Hematopoietic multipotent progenitor cell treated with erythropoietin and hydrocortisone succinate and interleukin-3 and kit ligand, for 15 days (in vitro differentiated cells): ENCODE measurements at regions not wholly inside any gene's neighbourhood (a gene's known extent, or its start where the extent isn't known, plus 50 kb on each side); places are given as distances from the start of the nearest gene placed in this dataset.
A peak's percentile ranks its signal among the peaks of the same experiment; 100 is the strongest.

ENCODE experiments used
- DNase-seq: peaks from one replicate; pipeline ENCODE4 v3.0.0-alpha.2; 2015; ENCODE audit warnings: low spot score

DNA sequence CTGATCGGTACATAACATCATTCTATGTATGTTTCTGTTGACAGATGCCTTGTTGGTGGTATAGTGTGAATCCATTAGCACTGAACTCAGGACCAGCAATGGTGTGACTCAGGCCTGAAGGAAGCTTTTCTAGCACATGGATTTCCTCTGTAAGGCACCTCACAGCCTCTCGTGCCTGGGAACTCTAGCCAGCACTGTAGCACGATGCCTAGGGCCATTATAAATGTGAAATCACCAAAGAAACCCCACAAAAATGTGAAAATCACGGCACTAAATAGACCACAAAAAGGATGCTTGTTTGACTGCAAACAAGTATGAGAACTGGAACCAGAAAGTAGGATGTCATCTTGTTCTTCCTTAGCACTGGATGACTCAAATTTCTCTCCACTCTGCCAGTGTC lies 63.7 kb upstream of the NKX2-2 start:
- DNase-seq, result no peak

DNA sequence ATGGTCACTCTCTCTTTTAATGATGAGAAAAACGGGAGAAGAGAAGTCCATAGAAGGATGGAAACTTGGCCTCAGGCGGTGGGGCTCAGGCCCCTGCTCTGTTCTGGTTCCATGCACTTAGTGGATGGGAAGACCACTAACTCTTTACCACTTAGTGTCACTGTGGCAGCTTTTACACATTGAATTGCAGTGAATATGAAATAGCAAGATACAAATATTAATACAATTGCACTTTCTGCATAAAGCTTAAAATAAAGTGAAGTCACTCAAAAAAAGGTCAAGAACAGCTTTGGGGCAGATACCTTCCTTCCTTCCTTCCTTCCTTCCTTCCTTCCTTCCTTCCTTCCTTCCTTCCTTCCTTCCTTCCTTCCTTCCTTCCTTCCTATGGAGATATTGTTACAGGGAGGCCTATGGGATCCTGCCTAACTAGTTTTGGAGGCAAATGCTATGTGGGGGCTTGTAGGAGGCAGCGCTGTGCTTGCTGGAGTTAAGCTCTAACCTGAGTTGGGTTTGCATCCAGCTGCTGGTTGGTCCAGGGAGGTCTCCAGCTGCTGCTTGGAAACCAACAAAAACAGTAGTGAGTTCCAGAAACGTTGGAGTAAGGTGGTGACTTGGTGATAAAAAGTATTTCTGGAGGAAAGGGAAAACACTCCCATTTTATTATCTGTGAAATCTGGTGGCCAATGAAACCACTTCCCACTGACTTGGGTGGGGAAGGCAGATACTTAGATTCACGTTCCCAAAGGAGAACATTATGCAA lies 62.3 kb upstream of the NKX2-2 start:
- no peak for DNase-seq

DNA sequence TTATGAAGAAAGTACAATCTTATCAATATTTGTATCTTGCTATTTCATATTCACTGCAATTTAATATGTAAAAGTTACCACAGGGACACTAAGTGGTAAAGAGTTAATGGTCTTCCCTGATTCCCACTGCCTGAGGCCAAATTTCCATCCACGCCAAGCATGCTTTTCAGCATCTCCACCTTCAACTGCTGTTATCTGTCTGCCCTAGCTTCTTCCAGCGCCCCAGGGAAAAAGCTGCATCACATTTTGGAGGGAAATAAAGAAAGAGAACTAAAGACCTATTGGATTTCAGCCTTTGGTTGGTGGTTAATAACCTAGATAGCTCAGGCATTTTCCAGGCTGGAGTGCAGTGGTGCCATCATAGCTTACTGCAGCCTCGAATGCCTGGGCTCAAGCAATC lies 61.3 kb upstream of the NKX2-2 start:
- DNase-seq, result no peak

DNA sequence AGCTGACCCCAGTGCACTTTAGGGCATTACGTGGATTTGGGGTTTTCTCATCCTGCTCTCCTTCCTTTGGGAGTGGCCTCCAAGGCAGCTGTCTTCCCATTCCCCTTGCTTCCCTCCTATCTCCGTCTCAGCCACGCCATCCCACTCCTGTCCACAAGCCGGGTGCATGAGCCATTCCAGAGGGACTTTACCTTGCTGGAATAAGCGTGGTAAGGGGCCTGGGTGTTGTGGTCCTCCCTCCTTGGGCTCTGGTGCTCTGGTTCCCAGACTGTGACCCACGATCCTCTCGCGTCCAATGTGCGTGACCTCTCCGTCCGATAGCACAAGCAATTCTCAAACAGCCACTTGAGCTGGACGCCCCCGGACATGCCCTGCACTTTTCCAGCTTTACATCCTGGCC lies 60.6 kb upstream of the NKX2-2 start:
- DNase-seq, result no peak

DNA sequence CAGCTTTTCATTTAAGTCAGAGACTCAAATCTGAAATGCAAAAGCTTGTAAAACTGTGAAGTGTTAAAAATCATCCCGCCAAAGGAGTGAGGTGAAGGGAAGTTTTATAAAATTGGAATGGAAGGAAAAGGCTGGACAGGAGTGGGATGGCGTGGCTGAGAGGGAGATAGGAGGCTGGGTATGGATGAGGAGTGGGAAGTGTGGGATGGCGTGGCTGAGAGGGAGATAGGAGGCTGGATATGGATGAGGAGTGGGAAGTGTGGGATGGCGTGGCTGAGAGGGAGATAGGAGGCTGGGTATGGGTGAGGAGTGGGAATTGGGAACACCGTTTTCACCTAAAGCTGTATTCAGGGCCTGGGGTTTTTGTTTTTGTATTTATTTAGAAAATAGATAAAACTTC lies 59.4 kb upstream of the NKX2-2 start:
- no peak for DNase-seq

DNA sequence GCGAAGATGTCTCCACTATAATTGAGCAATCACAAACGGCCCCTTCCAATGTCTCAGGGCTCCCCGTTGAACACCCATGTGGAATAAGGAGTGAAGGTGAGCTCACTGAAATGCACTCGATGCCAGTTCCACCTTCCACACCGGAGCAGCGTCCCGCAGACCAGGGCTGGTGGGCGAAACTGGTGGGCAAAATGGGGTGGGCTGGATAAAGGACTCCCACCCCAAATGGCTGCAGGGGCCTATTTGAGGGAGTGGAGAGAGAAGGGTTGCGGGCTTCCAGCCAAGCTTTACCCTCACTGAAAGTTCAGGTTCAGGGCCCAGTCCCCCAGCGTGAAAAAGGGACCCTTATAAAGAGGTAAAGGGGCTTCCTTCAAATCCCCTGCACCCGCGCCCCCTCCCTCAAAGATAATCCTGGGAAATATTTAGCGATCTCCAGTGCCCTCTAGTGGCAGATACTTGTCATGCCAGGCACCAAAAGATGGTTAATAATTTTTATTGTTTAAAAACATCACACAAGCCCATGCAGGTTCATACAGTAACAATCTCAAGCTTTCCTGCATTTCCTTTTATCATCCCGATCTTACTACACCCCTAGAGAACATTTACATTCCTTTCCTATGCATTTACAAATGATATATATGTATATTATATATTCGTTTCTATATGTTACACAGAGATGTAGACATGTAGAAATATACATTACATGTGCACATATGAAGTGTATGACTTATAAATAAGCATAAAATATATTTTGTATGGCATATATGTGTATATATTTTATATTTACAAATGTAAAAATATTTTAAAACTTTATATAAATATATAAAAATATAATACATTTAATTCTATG lies 58.2 kb upstream of the NKX2-2 start:
- peak; percentile 32 for DNase-seq

DNA sequence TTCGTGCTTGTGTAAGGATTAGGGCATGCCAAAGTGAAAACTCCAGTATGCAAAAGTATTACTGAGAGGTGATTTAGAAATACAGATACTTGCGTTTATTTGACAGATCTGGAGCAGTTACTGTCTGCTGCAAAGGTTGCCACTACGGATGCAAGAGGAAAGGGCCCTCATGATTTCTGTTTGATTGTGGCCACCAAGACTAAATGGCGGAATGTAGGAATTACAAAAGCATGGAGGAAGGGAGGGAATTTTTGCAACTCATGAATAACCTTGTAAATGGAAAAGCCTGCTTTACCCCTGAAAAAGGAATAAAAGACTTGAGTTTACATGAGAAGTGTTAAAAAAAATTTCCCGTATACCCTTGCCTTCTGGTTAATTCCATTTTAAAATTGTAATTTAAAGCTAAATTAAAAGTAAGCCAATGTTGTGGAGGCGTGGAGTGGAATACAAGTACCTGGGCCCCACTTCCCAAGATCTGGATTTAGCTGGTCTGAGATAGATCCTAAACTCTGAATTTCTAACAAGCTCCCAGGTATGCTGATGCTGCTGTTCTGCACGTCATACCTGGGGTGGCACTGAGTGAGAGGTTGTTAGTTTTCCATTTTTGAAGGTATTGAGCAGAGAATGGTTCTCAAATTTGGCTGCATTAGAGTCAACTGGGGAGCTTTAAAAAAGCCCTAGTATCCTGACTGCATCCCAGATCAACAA lies 56.6 kb upstream of the NKX2-2 start:
- no peak for DNase-seq

DNA sequence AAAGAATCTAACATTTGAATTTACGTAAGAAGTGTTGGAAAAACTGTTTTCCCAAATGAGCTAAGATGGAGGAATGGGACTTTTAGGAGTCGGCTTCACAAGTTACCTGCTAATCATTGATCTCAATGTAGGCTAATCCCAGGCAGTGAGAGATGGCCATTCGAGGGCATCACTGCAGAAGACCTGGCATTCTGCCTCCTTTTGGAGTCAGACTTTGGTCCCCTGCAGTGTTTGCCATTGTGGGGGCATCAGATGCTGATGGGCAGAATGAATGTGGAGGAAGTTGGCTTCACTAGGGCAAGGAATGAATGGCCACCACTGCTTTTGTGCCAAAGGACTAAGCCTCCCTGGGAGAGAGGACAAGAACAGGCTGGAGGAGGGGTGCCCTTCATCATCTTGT lies 55.7 kb upstream of the NKX2-2 start:
- DNase-seq, result no peak

DNA sequence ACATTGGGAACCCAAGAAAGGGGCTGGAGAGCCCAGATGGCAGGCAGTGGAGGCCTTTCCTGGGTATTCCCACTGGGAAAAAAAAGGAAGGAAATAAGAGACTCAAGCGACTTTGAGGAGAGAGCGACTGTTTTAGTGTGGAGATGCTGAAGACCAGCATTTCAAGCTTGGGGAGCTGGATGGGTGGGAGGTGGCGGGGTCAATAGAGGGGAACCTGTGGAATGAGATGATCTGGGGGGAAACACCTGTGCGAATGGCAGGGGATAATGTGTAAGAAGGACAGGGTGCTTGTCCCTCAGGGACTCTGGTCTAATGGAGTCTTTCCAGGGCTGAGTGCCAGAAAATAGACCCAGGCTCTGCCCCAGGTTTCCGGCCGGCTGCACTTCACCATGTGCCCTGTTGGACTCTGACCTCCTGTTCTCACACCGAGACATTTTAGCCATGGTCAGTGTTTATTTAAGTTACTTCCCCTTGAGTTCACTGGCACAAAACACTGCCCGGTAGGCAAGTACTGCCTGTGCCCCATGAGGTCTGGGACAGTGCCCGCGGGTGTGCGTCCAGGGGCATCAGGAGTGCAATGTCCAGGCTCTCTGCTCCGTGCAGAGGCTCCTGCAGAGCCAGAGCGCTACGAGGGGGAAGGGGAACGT lies 50.4 kb upstream of the NKX2-2 start:
- DNase-seq, result no peak
